GM21367 (cell line): ENCODE measurements at regions not wholly inside any gene's neighbourhood (a gene's known extent, or its start where the extent isn't known, plus 50 kb on each side); places are given as distances from the start of the nearest gene placed in this dataset.
"Not testable (repeated sequence)": the region's sequence is repeated elsewhere in the genome, so short reads cannot be mapped to it uniquely, and the experiment has no call there.

Experiments used
- ATAC-seq: cut with Tn5 transposase; IDR thresholded peaks from one replicate; pipeline ENCODE4 v1.9.1; 2021; ENCODE audit not compliant: unreplicated experiment

DNA sequence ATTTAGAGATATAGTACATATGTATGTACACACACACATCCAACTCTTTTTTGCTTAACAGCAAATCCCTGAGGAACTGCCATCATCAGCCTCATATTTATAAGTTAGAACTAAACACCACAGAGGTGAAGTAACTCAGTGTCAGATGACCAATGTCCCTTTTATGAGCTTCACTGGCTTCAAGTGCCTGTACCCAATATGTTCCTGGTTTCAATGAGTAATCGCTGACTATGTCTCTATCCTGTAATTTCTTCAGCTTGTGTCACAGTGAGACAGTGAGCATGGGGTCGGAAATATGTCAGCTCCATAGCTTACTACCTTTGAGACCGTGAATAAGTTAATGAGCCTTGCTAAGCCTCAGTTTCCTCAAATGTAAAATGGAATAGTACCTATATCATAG, 136.2 kb upstream of the RASGEF1B start:
- no peak for ATAC-seq

DNA sequence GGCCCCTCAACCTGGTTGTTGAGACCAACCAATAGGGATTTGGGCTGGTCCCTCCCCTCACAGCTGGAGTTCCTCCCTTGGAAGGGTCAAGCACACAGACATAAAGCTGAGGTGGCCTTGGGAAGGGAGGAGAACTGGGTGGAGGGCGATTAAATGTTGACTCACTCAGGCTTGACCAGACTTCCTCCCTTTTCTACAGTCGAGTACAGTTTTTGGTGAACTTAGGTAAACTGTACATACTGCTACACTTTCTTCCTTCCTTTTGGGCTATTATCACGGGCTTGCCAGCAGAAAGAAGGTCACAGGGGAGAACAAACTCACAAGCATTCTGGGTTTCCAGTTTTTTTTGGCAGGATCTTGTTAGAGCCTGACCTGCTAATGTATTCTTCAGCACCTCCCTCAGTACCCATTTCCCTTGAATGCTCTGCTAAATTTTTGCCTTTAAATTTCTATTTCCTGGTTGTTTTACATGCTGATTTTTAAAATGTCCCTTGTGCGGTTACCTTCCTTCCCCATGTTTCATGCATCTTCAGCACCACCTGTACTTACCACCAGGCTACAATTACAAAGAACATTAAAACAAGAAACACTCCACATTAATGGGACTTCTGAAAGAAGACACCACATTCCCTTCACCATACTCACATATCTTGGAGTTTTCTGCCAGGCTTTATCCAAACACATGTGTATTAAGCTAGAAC, 135.2 kb upstream of the RASGEF1B start:
- no peak for ATAC-seq

DNA sequence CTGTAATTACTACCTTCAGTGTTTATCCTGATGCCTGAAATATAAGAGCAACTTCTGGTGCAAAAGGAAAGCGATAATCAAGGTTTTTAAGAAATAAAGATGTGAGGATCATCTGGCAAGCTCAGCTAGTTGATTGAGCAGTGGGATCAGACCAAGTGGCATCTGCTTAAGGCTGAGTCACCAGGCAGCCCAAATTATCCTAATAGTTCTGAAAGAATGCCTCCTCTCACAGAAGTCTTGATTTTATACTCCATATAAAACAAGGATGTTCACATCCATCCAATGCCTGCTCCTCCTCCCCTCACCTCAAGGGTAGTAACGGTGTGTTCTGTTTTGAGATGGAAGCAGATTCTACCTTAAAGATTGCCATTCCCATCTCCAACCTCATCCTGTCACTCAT, 134.5 kb upstream of the RASGEF1B start:
- no peak for ATAC-seq

DNA sequence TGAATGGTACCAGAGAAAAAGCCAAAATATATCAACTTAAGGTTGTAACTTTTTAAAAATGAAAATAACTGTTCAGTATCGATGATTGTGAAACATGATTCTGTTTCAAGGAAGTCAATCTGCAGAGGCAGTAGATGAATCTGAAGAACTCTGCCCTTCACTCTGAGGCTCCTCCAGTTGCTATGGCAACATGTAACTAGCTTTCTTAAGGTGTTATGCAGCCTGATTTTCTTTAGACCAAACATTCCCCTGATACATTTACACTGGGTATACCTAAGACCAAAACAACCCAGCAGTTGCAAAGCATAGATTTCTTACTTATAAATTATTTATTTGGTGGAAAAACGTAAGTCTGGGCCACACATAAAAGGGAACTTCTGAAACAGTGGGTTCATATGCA, 133.6 kb upstream of the RASGEF1B start:
- no peak for ATAC-seq

DNA sequence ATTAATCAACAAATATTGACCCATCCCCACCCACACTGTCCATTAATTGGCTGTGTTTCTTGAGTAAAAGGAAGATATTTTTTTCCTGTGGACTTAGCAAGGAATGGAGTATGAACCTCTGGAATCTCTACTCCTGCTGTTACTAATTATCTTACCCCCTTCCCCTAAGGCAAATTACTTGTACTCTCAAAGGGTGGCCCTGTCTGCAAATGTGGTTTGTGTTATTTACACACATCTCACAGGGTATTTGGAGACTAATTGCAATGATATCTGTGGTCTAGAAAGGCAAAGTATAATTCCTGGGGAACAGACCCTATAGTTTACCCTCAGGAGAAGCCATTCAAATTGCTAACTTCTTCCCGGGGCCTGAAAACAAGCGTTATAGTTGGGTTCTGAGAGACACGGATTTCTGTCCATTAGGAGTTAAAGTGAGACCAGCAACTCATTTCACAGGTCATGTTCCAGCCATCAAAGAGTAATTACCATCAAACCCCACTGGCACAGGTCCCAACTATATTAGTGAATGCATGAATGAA, 133.0 kb upstream of the RASGEF1B start:
- no peak for ATAC-seq

DNA sequence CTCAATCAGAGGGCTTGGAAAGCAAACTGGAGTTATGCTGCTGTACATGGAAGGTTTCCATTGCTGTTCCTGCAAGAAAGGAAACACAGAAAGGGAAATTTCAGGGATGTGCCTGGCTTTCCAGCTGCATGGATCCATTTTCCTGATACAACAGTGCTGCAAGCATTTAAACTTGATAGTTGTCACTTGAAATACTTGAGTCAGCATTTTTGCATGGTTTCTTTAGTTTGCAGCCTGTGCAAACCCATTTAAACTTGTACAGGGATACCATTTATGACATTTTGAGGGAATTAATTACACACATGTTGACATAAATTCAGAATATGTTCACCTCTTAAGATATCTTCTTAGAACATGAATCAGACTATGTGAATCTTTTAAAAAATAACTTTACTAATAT, 131.1 kb upstream of the RASGEF1B start:
- ATAC-seq: no peak

DNA sequence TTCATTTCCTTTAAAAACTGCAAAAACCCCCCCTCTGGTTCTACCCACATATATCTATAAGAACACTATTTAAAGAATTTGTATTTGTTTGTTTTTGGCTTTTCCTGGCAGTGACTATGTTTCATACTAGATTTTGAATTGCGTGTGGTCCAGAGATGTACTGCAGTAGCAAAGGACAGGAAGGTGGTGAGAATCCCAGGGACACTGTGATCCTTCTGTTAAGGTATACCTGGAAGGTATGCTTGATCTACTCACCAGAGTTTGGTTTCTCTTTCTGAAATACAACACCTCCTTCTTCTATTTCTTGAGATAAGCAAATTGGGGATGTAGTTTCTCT, 129.6 kb upstream of the RASGEF1B start:
- no peak for ATAC-seq

DNA sequence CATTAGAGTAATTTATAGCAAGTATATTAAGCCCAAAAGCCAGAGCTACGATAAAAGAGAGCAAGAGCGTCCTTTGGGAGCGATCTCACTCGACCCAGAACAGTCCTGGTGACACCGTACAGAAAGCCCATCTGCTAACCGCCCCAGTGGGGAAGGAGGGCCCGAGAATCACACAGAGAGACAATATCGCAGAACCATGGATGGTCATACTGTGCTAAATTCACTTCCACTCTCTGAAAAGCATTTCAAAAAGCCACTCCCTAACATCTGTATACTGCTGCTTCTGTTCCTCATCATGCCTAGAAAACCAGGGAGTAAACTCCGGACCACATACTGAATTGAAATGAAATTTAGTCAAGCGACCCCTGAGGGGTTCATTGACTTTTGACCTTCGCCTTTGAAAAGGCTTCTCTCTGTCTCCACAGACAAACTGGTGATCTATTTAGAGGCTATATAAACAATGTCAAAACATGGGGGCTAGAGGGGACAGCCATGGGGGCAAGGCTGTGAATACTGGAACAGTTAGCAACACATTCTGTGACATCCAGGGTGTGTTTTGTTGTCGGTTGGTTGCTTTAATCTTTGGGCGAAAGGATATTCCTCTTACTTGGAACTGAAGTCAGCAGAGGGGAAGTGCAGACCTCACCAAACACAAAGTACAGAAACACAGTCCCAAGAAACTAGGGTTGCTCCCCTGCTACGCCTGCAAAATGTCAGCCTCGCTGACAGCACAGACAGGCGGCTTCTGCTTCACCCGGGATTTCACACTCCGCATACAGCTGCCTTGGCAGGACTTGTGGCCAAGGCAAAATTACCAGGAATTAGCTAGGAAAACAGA, 129.0 kb upstream of the RASGEF1B start:
- no peak for ATAC-seq

DNA sequence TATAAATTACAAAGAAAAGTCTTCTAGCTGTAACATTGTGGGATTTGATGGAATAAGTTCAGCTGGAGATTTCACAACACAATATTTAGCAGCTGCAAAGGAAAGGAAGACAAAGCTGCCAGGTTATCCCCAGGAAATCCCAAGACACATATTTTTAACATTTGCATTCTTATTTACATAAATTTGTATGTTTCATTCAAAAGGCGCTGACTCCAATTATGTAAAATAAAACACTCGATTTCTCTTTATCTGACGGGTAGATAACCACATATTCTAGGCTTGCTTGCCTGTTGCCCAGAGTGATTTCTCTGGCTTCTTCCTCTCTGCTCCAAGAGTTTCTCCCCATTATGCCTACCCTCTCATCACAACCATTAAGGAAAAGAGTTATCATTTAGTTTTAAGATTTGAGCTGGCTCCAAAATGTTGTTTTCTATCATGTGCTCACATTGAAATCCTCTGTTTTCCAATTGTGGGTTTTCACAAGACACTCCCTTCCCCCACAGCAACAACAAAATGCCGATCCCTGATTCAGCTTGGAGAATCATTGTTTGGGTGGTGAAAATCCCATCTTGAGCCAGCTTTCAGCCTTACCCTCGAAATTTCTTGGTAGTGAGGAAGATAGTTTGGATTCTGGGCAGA, 128.2 kb upstream of the RASGEF1B start:
- ATAC-seq: no peak

DNA sequence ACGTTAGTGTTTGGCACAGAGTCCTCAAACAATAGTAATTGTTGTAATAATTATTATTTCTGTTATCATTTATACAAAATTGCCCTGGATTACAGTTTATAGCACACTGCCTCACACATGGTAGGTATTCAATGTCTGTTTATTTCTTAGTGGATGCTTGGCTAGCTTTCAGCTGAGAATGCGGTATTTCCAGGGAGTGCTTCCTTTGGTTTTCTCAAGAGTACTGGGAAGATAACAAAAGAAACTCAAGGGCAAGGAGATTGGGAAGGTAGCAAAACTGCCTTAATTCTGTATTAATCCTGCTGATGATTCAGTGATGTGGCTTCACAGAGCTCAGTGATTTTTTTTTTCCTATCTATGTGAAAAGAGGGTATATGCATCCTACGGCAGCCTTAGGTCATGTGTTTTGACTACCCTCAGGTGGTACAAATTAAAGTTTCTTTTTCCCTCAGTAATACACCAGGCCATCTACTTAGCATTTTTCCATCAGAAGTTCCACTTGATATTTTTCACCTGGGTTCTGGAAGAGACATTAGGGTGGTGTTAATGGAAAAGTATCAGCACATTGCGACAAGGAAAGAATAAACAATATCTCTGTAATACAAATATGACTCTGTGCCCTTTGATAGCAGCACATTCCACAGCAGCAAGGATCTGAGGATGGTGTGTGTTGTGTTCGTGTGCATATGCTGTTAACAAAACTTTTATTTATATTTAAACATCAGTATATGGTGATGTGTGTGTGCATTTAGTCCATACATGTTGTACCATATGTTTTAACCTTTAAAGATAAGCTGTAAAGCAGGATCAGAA, 124.3 kb upstream of the RASGEF1B start:
- ATAC-seq: no peak

DNA sequence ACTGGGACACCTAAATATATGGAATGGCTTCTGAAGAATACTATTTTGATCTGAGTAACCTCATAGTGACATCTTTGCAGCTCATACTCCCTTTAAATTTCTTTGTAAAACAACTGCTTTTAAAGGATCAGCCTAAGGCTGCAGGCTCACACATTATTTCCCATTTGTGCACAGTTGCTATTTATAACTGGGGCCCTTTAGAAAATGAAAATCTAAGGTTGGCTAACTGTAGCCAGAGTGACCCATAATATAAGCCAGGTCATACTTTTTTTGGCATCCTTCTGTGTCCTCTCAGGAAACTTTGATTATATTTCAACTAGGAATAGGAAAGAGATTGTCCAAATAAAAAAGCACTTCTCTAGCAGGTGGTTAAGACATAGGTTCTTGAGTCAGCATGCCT, 123.6 kb upstream of the RASGEF1B start:
- ATAC-seq: no peak

DNA sequence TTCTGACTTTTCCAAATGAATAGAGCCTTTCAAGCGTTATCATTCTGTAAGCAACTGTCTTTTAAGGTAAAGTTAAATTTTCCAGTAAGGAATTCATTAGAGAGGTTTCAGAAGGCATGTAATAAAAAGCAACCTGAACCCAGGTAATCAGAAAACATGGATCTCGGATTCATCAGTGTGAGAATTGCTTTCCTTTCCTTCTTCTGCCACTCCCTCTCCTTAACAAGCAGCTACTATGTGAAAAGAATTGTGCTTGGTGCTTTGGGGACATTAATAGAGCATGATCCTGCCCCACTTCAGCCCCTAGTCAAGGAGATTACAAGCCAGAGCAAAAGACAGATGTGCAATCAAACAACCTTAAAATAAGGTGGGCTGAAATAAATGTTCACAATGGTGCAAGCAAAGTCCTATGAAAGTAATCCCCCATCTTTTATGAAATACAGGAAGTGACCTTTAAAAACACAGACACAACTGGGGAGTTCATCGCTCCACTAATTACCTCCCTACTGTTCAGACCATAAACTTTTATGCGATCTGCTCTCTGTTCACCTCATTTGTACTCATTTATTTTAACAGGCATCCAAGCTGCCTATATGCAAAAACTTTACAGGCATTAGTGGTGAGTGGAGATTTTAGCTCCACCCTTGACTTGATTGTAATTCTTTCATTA, 122.9 kb upstream of the RASGEF1B start:
- no peak for ATAC-seq

DNA sequence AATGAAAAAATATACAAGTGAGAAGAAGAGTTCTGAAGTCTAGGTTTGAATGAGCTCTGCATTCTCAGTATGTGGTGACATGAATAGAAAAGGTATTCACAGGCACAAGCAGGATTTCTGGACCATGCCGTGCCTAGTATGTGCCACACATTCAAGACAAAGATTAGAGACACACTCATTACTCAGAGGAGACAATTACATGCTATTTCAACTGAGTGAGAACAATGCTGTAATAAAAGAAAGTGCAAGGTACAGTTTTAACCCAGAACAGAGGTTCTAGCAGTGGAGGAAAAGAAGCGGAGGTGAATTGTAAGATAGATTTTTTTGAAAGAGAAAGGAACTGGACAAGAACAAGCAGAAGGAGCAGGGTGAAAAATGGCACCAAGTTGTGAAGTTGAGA, 121.0 kb upstream of the RASGEF1B start:
- no peak for ATAC-seq

DNA sequence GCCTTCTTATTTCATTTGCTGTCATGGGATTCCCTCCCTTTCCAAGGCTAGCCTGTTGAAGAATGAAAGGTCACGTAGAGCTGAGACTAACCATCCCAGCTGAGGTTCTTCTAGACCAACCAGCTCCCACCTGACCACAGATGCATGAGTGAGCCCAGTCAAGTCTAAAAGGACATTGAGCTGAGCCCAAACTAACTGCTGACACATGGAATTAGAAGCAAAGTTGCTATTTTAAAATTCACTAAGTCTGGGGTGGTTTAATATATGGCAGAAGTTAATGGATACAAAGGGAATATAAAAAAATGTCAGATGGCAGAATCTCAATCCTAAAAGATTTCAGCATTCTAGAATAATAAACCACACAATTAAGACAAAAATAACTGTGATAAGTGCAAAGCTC, 118.9 kb upstream of the RASGEF1B start:
- no peak for ATAC-seq

DNA sequence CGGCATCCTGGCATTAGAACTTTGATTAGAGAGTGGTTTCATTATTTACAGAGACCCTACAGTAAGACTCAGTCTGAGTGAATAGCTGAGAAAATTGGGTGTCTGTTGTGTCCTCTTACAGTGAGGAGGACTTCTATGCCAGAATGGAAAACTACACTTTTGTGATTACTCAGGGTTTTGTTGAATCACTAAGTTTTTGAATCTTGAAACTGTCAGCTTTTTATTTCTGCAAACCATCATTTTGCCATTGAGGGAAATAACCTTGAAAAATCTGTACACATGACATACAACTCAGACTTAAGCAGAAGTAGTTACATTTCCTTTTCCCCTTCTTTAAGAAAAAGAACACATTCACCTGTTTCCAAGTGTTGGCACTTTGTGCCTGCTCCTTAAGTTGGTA, 117.6 kb upstream of the RASGEF1B start:
- no peak for ATAC-seq

DNA sequence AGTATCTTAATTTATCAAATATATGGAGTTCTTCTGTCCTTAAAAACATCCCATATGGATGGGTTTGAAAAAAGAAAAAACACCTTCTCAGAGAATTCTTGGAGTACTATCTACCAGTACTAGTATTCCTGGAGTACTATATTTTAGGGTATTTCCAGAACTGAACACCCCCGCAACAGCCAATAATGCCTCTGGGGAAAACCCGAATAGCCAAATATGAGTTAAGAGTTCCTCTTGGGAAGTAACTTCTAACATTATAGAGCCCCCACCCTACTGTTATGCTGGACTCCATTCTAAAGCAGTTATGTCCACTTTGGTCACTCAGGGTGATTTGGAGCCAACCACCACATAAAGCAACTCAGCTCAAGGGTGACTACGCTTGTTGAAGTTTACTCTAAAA, 115.0 kb upstream of the RASGEF1B start:
- no peak for ATAC-seq

DNA sequence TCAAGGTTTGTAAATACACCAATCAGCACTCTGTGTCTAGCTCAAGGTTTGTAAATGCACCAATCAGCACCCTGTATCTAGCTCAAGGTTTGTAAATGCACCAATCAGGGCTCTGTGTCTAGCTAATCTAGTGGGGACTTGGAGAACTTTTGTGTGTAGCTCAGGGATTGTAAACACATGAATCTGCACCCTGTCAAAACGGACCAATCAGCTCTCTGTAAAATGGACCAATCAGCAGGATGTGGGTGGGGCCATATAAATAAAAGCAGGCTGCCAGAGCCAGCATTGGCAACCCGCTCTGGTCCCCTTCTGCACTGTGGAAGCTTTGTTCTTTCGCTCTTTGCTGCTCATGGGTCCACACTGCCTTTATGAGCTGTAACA, 109.3 kb upstream of the RASGEF1B start:
- ATAC-seq: not testable (repeated sequence)

DNA sequence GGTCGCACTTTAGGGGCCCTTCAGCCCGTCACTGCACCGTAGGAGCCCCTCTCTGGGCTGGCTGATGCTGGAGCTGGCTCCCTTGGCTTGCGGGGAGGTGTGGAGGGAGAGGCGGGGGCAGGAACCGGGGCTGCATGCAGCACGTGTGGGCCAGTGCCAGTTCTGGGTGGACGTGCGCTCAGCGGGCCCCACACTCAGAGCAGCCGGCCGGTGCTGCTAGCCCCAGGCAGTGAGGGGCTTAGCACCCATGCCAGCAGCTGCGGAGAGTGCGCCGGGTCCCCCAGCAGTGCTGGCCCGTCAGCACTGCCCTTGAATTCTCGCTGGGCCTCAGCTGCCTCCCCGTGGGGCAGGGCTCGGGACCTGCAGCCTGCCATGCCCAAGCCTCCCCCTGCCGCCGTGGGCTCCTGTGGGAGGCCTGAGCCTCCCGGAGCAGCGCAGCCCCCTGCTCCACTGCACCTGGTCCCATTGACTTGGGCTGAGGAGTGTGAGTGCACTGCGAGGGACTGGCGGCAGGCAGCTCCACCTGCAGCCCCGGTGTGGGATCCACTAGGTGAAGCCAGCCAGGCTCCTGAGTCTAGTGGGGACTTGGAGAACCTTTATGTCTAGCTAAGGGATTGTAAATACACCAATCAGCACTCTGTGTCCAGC, 108.8 kb upstream of the RASGEF1B start:
- ATAC-seq: no peak

DNA sequence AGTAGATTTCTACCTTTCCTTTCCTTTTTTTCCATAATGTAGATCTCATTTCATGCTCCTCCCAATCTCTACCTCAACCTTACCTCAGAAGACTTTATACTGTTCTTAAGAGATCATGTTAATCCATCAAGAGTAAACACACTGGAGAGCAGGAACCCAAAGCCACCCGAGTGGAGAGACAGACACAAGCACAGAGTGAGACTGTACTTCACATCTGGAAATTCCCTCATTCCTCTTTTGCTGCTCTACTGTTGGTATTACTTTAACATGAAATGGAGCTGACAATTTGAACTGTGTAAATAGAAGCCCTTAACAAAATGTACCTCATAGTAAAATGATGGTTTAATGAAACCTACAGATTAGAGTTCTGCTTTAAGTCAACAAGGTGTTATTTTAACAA, 105.7 kb upstream of the RASGEF1B start:
- ATAC-seq: no peak

DNA sequence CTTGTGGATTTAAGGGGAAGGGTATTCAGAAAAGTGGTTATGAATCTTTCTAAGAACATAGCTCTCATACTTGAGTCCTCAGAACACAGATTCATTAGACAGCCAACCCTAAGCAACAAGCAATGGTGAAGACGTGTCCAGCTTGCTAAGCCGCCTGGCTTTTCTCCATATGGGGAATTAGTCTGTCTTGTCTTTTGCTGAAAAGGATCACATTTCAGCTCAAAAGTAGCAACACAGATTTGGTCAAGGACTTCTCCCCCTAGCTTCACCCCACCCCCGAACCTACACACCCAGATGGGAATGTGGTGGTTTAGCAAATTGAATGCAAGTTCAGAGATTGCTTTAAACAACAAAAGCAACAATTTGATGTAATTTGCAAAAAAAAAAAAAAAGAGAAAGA, 103.3 kb upstream of the RASGEF1B start:
- ATAC-seq: no peak
